ENCODE measurements at regions not wholly inside any gene's neighbourhood (a gene's known extent, or its start where the extent isn't known, plus 50 kb on each side); places are given as distances from the start of the nearest gene placed in this dataset.

DNA sequence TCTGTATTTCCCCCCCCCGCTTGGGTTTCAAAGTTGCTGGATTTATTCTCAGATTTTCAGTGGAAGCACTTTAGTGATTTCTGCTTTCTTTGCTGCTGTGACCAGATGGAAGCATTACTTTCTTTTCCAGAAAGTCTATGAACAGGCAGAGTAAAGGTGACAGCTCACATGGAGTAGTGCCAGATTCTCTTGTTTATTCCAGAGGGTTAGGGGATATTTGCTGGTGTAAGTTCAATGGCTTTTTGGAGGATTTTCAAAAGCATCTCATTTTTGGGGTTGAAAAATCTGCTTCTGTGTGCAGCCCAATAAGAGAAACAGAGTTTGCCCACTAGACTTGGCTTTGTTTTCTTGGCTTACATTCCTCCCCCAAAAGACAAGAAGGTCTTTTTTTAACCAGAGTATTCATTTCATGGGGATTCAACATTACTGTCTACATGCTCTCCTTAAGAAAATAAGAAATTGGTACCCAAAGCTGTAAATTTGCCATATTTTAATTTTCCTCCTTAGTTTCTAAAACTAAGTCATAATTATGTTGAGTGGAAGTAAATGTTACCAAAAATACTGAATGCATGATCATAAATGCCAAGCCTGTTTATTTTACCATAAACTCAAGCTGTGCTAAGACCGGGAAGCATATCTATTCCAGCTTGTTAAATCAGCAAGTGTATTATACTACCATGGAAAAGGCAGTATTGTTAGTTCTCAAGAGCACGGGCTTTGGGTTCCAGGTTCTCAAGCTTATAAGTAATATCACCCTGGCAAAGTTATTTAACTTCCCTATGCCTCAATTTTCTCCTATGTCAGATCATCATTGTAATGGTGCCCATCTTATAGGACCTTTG lies 557.2 kb downstream of the CPS1 start:
- H3K27ac Mint-ChIP-seq: no peak overlapping the region
- H3K9me2 ChIP-seq (ENCODE audit: insufficient read depth): no peaks in the 10 kb centered on the region
- H3K9me3 Mint-ChIP-seq: no peaks in the 10 kb centered on the region
- no peaks in the 10 kb centered on the region for H3K27me3 Mint-ChIP-seq (ENCODE audit: insufficient read depth, low read depth, poor library complexity)
- H3K27ac ChIP-seq (ENCODE audit: low read depth): no peak overlapping the region
- no peaks in the 10 kb centered on the region for H3K79me2 ChIP-seq (replicated peaks; ENCODE audit: insufficient read depth)
- no peaks in the 10 kb centered on the region for H3K27me3 ChIP-seq (ENCODE audit: insufficient read depth)
- peaks cover 3% of the 10 kb centered on the region; the same call in 1 of the 3 replicates for H3K4me1 Mint-ChIP-seq
- no peak overlapping the region for H3K4me3 Mint-ChIP-seq
- H3F3A ChIP-seq (replicated peaks; ENCODE audit: low read depth): no peaks in the 10 kb centered on the region
- H4K20me1 ChIP-seq (replicated peaks; ENCODE audit: insufficient read depth): no peaks in the 10 kb centered on the region
- no peak for TF ChIP-seq POLR2AphosphoS5 (IDR thresholded peaks at IDR 0.05; ENCODE audit: low read depth)
- TF ChIP-seq STAT1 (IDR thresholded peaks at IDR 0.05; ENCODE audit: unreplicated experiment): no peak
- no peak for TF ChIP-seq ZNF331 (CRISPR knock-in tag; IDR thresholded peaks at IDR 0.05; ENCODE audit: low read depth)
- no peak for TF ChIP-seq ETS1 (IDR thresholded peaks at IDR 0.05)
- no peak for TF ChIP-seq JUNB (IDR thresholded peaks at IDR 0.05; ENCODE audit: unreplicated experiment)
- TF ChIP-seq EZH2phosphoT487 (IDR thresholded peaks at IDR 0.05; ENCODE audit: unreplicated experiment): no peak
- no peak for TF ChIP-seq ZNF114 (CRISPR knock-in tag; IDR thresholded peaks at IDR 0.05)
- 0 out of 2 replicates have a peak overlapping the region, but pooled peaks have one; percentile 15 for H2AFZ ChIP-seq
- H3K4me3 ChIP-seq: no peak overlapping the region
- ATAC-seq: no peak
- H3K4me2 ChIP-seq: no peak overlapping the region
- no peaks in the 10 kb centered on the region for H3K36me3 Mint-ChIP-seq (ENCODE audit: low read depth)
- peaks cover 3% of the 10 kb centered on the region; the same call in 1 of the 2 replicates for H3K4me1 ChIP-seq (ENCODE audit: insufficient read depth)
- no peaks in the 10 kb centered on the region for H3K36me3 ChIP-seq (ENCODE audit: insufficient read depth)
- DNase-seq (ENCODE audit: low spot score): no peak

- Histone ChIP-seq H2AFZ (no peak overlapping the region), H3F3A (replicated peaks; ENCODE audit: low read depth) (no peaks in the 10 kb centered on the region), H3K36me3 (ENCODE audit: insufficient read depth) (no peaks in the 10 kb centered on the region), H3K79me2 (replicated peaks; ENCODE audit: insufficient read depth) (no peaks in the 10 kb centered on the region), H3K4me1 (ENCODE audit: insufficient read depth) (peaks cover 3% of the 10 kb centered on the region; the same call in 1 of the 2 replicates), H3K27me3 (ENCODE audit: insufficient read depth) (no peaks in the 10 kb centered on the region), H3K4me3 (no peak overlapping the region), H3K27ac (ENCODE audit: low read depth) (no peak overlapping the region), H3K9me2 (ENCODE audit: insufficient read depth) (no peaks in the 10 kb centered on the region), H3K4me2 (no peak overlapping the region), H4K20me1 (replicated peaks; ENCODE audit: insufficient read depth) (no peaks in the 10 kb centered on the region)
- Mint-ChIP-seq H3K27ac (no peak overlapping the region), H3K4me1 (peaks cover 3% of the 10 kb centered on the region; the same call in 1 of the 3 replicates), H3K36me3 (ENCODE audit: low read depth) (no peaks in the 10 kb centered on the region), H3K9me3 (no peaks in the 10 kb centered on the region), H3K4me3 (no peak overlapping the region), H3K27me3 (ENCODE audit: insufficient read depth, low read depth, poor library complexity) (no peaks in the 10 kb centered on the region)
- no peak for ATAC-seq
- DNase-seq (ENCODE audit: low spot score): no peak
- TF ChIP-seq JUNB (IDR thresholded peaks at IDR 0.05; ENCODE audit: unreplicated experiment) (no peak), ETS1 (IDR thresholded peaks at IDR 0.05) (no peak), ZNF114 (CRISPR knock-in tag; IDR thresholded peaks at IDR 0.05) (no peak), STAT1 (IDR thresholded peaks at IDR 0.05; ENCODE audit: unreplicated experiment) (no peak), ZNF331 (CRISPR knock-in tag; IDR thresholded peaks at IDR 0.05; ENCODE audit: low read depth) (no peak)
- TF ChIP-seq, protein P1, sequence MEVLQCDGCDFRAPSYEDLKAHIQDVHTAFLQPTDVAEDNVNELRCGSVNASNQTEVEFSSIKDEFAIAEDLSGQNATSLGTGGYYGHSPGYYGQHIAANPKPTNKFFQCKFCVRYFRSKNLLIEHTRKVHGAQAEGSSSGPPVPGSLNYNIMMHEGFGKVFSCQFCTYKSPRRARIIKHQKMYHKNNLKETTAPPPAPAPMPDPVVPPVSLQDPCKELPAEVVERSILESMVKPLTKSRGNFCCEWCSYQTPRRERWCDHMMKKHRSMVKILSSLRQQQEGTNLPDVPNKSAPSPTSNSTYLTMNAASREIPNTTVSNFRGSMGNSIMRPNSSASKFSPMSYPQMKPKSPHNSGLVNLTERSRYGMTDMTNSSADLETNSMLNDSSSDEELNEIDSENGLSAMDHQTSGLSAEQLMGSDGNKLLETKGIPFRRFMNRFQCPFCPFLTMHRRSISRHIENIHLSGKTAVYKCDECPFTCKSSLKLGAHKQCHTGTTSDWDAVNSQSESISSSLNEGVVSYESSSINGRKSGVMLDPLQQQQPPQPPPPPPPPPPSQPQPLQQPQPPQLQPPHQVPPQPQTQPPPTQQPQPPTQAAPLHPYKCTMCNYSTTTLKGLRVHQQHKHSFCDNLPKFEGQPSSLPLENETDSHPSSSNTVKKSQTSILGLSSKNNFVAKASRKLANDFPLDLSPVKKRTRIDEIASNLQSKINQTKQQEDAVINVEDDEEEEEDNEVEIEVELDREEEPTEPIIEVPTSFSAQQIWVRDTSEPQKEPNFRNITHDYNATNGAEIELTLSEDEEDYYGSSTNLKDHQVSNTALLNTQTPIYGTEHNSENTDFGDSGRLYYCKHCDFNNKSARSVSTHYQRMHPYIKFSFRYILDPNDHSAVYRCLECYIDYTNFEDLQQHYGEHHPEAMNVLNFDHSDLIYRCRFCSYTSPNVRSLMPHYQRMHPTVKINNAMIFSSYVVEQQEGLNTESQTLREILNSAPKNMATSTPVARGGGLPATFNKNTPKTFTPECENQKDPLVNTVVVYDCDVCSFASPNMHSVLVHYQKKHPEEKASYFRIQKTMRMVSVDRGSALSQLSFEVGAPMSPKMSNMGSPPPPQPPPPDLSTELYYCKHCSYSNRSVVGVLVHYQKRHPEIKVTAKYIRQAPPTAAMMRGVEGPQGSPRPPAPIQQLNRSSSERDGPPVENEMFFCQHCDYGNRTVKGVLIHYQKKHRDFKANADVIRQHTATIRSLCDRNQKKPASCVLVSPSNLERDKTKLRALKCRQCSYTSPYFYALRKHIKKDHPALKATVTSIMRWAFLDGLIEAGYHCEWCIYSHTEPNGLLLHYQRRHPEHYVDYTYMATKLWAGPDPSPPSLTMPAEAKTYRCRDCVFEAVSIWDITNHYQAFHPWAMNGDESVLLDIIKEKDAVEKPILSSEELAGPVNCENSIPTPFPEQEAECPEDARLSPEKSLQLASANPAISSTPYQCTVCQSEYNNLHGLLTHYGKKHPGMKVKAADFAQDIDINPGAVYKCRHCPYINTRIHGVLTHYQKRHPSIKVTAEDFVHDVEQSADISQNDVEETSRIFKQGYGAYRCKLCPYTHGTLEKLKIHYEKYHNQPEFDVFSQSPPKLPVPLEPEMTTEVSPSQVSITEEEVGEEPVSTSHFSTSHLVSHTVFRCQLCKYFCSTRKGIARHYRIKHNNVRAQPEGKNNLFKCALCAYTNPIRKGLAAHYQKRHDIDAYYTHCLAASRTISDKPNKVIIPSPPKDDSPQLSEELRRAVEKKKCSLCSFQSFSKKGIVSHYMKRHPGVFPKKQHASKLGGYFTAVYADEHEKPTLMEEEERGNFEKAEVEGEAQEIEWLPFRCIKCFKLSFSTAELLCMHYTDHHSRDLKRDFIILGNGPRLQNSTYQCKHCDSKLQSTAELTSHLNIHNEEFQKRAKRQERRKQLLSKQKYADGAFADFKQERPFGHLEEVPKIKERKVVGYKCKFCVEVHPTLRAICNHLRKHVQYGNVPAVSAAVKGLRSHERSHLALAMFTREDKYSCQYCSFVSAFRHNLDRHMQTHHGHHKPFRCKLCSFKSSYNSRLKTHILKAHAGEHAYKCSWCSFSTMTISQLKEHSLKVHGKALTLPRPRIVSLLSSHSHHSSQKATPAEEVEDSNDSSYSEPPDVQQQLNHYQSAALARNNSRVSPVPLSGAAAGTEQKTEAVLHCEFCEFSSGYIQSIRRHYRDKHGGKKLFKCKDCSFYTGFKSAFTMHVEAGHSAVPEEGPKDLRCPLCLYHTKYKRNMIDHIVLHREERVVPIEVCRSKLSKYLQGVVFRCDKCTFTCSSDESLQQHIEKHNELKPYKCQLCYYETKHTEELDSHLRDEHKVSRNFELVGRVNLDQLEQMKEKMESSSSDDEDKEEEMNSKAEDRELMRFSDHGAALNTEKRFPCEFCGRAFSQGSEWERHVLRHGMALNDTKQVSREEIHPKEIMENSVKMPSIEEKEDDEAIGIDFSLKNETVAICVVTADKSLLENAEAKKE (CRISPR knock-in tag; IDR thresholded peaks at IDR 0.05): no peak
- TF ChIP-seq, protein P2, sequence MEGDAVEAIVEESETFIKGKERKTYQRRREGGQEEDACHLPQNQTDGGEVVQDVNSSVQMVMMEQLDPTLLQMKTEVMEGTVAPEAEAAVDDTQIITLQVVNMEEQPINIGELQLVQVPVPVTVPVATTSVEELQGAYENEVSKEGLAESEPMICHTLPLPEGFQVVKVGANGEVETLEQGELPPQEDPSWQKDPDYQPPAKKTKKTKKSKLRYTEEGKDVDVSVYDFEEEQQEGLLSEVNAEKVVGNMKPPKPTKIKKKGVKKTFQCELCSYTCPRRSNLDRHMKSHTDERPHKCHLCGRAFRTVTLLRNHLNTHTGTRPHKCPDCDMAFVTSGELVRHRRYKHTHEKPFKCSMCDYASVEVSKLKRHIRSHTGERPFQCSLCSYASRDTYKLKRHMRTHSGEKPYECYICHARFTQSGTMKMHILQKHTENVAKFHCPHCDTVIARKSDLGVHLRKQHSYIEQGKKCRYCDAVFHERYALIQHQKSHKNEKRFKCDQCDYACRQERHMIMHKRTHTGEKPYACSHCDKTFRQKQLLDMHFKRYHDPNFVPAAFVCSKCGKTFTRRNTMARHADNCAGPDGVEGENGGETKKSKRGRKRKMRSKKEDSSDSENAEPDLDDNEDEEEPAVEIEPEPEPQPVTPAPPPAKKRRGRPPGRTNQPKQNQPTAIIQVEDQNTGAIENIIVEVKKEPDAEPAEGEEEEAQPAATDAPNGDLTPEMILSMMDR (conservative IDR thresholded peaks at IDR 0.05; ENCODE audit: low read depth in 2 of 2): no peak
Observed at GRCh38 chr2:211114826-211115455, 558.5 kb downstream of the CPS1 start.

Data from GM23338 (cell line).